ENCODE measurements at regions not wholly inside any gene's neighbourhood (a gene's known extent, or its start where the extent isn't known, plus 50 kb on each side); places are given as distances from the start of the nearest gene placed in this dataset.

DNA sequence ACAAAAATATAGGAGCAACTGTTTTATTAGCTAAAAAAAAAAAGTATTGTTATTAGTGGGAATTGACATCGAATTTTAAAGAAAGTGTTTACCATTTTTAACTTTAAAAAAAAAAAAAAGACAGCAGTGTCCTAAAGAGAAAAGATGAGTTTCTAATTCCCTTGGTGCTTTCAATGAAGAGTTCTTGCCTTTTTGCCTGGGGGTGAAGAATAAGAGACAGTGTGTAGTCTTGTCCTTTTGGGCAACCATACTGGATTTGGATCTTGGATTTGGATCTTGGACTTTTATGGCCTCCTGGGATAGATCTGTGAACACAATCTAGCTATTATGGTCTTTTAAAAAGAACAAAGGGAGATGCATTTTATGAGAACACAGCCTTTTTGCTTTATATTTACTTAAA is 60.2 kb upstream of the GLS start:
- TF ChIP-seq, protein P1, sequence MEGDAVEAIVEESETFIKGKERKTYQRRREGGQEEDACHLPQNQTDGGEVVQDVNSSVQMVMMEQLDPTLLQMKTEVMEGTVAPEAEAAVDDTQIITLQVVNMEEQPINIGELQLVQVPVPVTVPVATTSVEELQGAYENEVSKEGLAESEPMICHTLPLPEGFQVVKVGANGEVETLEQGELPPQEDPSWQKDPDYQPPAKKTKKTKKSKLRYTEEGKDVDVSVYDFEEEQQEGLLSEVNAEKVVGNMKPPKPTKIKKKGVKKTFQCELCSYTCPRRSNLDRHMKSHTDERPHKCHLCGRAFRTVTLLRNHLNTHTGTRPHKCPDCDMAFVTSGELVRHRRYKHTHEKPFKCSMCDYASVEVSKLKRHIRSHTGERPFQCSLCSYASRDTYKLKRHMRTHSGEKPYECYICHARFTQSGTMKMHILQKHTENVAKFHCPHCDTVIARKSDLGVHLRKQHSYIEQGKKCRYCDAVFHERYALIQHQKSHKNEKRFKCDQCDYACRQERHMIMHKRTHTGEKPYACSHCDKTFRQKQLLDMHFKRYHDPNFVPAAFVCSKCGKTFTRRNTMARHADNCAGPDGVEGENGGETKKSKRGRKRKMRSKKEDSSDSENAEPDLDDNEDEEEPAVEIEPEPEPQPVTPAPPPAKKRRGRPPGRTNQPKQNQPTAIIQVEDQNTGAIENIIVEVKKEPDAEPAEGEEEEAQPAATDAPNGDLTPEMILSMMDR (IDR thresholded peaks at IDR 0.05): no peak
- no peak for TF ChIP-seq POLR2A (IDR thresholded peaks at IDR 0.05)
